ENCODE measurements at regions not wholly inside any gene's neighbourhood (a gene's known extent, or its start where the extent isn't known, plus 50 kb on each side); places are given as distances from the start of the nearest gene placed in this dataset.

- H2AFZ ChIP-seq (ENCODE audit: low read length), result no peak overlapping the region
- TF ChIP-seq CTCF (IDR thresholded peaks at IDR 0.05; ENCODE audit: extremely low read depth, low read depth, low read length), result no peak
- no peak for DNase-seq (ENCODE audit: insufficient read length, low spot score, missing footprints)
Observed at GRCh38 chr9:12085399-12085798, 607.8 kb upstream of the TYRP1 start.

GRCh38 chr9:12091865-12092527 lies 601.2 kb upstream of the TYRP1 start:
- no peaks in the 10 kb centered on the region for H3K79me2 ChIP-seq (ENCODE audit: insufficient read depth, low read length)
- H3K36me3 ChIP-seq (ENCODE audit: insufficient read depth, low read length), result no peaks in the 10 kb centered on the region
- H2AFZ ChIP-seq (ENCODE audit: low read length), result no peak overlapping the region
- no peaks in the 10 kb centered on the region for H4K20me1 ChIP-seq (ENCODE audit: insufficient read depth, low read length)
- H3K4me1 ChIP-seq (ENCODE audit: insufficient read depth, low read length), result no peaks in the 10 kb centered on the region
- H3K27ac ChIP-seq (ENCODE audit: low read depth, low read length), result no peak overlapping the region
- peaks cover 2% of the 10 kb centered on the region for H3K9me3 ChIP-seq (ENCODE audit: low read depth, low read length)
- H3K4me2 ChIP-seq (ENCODE audit: insufficient read depth, low read length), result no peak overlapping the region
- TF ChIP-seq CTCF (IDR thresholded peaks at IDR 0.05; ENCODE audit: extremely low read depth, low read depth, low read length), result no peak
- no peak for DNase-seq (ENCODE audit: insufficient read length, low spot score, missing footprints)
- H3K27me3 ChIP-seq (ENCODE audit: insufficient read depth, low read length), result no peaks in the 10 kb centered on the region
- no peak overlapping the region for H3K4me3 ChIP-seq (ENCODE audit: insufficient read depth, low read length)

More at GRCh38 chr9:12085399-12085798, 607.8 kb upstream of the TYRP1 start:
- no peak overlapping the region for H3K27ac ChIP-seq (ENCODE audit: low read depth, low read length)
- no peaks in the 10 kb centered on the region for H3K36me3 ChIP-seq (ENCODE audit: insufficient read depth, low read length)
- H3K4me2 ChIP-seq (ENCODE audit: insufficient read depth, low read length), result no peak overlapping the region
- H3K79me2 ChIP-seq (ENCODE audit: insufficient read depth, low read length), result no peaks in the 10 kb centered on the region
- H3K27me3 ChIP-seq (ENCODE audit: insufficient read depth, low read length), result no peaks in the 10 kb centered on the region
- H3K4me1 ChIP-seq (ENCODE audit: insufficient read depth, low read length), result no peaks in the 10 kb centered on the region
- H3K4me3 ChIP-seq (ENCODE audit: insufficient read depth, low read length), result no peak overlapping the region
- H3K9me3 ChIP-seq (ENCODE audit: low read depth, low read length), result peaks cover 2% of the 10 kb centered on the region
- H4K20me1 ChIP-seq (ENCODE audit: insufficient read depth, low read length), result no peaks in the 10 kb centered on the region

- Histone ChIP-seq H3K4me3 (ENCODE audit: insufficient read depth, low read length) (no peak overlapping the region), H3K79me2 (ENCODE audit: insufficient read depth, low read length) (no peaks in the 10 kb centered on the region), H3K9me3 (ENCODE audit: low read depth, low read length) (no peaks in the 10 kb centered on the region), H2AFZ (ENCODE audit: low read length) (no peak overlapping the region), H3K4me2 (ENCODE audit: insufficient read depth, low read length) (no peak overlapping the region), H3K4me1 (ENCODE audit: insufficient read depth, low read length) (no peaks in the 10 kb centered on the region), H4K20me1 (ENCODE audit: insufficient read depth, low read length) (no peaks in the 10 kb centered on the region), H3K36me3 (ENCODE audit: insufficient read depth, low read length) (no peaks in the 10 kb centered on the region), H3K27ac (ENCODE audit: low read depth, low read length) (no peak overlapping the region), H3K27me3 (ENCODE audit: insufficient read depth, low read length) (no peaks in the 10 kb centered on the region)
- DNase-seq (ENCODE audit: insufficient read length, low spot score, missing footprints), result no peak
- TF ChIP-seq CTCF (IDR thresholded peaks at IDR 0.05; ENCODE audit: extremely low read depth, low read depth, low read length), result no peak
Observed at GRCh38 chr9:12094046-12094445, 599.1 kb upstream of the TYRP1 start.

- DNase-seq (ENCODE audit: insufficient read length, low spot score, missing footprints), result no peak
- no peak overlapping the region for H3K27ac ChIP-seq (ENCODE audit: low read depth, low read length)
- no peak overlapping the region for H2AFZ ChIP-seq (ENCODE audit: low read length)
- H3K27me3 ChIP-seq (ENCODE audit: insufficient read depth, low read length), result no peaks in the 10 kb centered on the region
- H3K4me1 ChIP-seq (ENCODE audit: insufficient read depth, low read length), result no peaks in the 10 kb centered on the region
- TF ChIP-seq CTCF (IDR thresholded peaks at IDR 0.05; ENCODE audit: extremely low read depth, low read depth, low read length), result no peak
- H4K20me1 ChIP-seq (ENCODE audit: insufficient read depth, low read length), result no peaks in the 10 kb centered on the region
- no peaks in the 10 kb centered on the region for H3K79me2 ChIP-seq (ENCODE audit: insufficient read depth, low read length)
- H3K4me3 ChIP-seq (ENCODE audit: insufficient read depth, low read length), result no peak overlapping the region
- H3K36me3 ChIP-seq (ENCODE audit: insufficient read depth, low read length), result no peaks in the 10 kb centered on the region
- no peak overlapping the region for H3K4me2 ChIP-seq (ENCODE audit: insufficient read depth, low read length)
- H3K9me3 ChIP-seq (ENCODE audit: low read depth, low read length), result no peaks in the 10 kb centered on the region
Observed at GRCh38 chr9:12095931-12096330, 597.3 kb upstream of the TYRP1 start.

Data from osteoblast (primary cell).